ENCODE measurements at regions not wholly inside any gene's neighbourhood (a gene's known extent, or its start where the extent isn't known, plus 50 kb on each side); places are given as distances from the start of the nearest gene placed in this dataset.

DNA sequence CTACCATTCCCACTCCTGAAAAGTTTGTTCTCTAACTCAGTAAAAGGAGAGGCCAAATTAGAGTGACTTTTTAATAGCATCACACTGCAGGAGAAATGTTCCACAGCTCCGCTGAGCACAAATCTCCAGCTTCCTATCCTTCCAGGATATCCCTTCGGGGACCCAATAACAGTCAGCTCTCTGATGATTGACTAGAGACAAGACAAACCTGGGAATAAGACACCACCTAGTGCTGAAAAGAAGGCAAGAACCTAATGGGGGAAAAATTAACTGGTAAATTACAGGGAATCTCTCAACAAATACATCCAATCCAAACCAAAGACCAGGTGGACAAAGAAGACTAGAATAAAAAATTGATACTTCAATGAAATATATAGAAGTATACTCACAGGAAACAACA is 977.1 kb upstream of the SOX11 start:
- Histone ChIP-seq H3K27me3 (ENCODE audit: control insufficient read depth, insufficient read depth, low read length) (no peaks in the 10 kb centered on the region), H3K4me1 (no peaks in the 10 kb centered on the region), H3K27ac (no peak overlapping the region), H3K79me2 (no peaks in the 10 kb centered on the region), H3K4me2 (ENCODE audit: low read length) (no peak overlapping the region), H2AFZ (no peak overlapping the region), H3K36me3 (ENCODE audit: control insufficient read depth, insufficient read depth, low read length) (no peaks in the 10 kb centered on the region), H3K9ac (no peak overlapping the region), H3K9me3 (ENCODE audit: control insufficient read depth, low read length) (no peaks in the 10 kb centered on the region), H3K4me3 (ENCODE audit: low read depth, low read length) (no peak overlapping the region)
- no peak for TF ChIP-seq CTCF (IDR thresholded peaks at IDR 0.05)

DNA sequence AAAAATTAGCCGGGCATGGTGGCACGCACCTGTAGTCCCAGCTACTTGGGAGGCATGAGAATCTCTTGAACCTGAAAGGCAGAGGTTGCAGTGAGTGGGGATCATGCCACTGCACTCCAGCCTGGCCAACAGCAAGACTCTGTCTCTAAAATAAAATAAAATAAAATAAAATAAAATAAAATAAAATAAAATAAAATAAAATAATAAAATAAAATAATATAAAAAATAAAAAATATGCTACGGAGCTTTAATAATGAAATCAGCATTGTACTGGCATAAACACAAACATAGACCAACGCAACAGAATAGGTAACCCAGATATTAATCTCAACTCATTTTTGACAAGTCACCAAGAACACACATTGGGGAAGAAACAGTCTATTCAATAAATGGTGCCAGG is 973.4 kb upstream of the SOX11 start:
- Histone ChIP-seq H2AFZ (no peak overlapping the region), H3K36me3 (ENCODE audit: control insufficient read depth, insufficient read depth, low read length) (no peaks in the 10 kb centered on the region), H3K9ac (no peak overlapping the region), H3K4me2 (ENCODE audit: low read length) (no peak overlapping the region), H3K9me3 (ENCODE audit: control insufficient read depth, low read length) (no peaks in the 10 kb centered on the region), H3K27ac (no peak overlapping the region), H3K4me3 (ENCODE audit: low read depth, low read length) (no peak overlapping the region), H3K27me3 (ENCODE audit: control insufficient read depth, insufficient read depth, low read length) (no peaks in the 10 kb centered on the region), H3K79me2 (no peaks in the 10 kb centered on the region), H3K4me1 (no peaks in the 10 kb centered on the region)
- TF ChIP-seq CTCF (IDR thresholded peaks at IDR 0.05) = no peak

- no peak overlapping the region for H3K27ac ChIP-seq
- no peaks in the 10 kb centered on the region for H3K9me3 ChIP-seq (ENCODE audit: control insufficient read depth, low read length)
- H3K36me3 ChIP-seq (ENCODE audit: control insufficient read depth, insufficient read depth, low read length) = no peaks in the 10 kb centered on the region
- no peaks in the 10 kb centered on the region for H3K79me2 ChIP-seq
- H2AFZ ChIP-seq = no peak overlapping the region
- H3K27me3 ChIP-seq (ENCODE audit: control insufficient read depth, insufficient read depth, low read length) = no peaks in the 10 kb centered on the region
- TF ChIP-seq CTCF (IDR thresholded peaks at IDR 0.05) = no peak
- H3K9ac ChIP-seq = no peak overlapping the region
- H3K4me2 ChIP-seq (ENCODE audit: low read length) = no peak overlapping the region
- no peak overlapping the region for H3K4me3 ChIP-seq (ENCODE audit: low read depth, low read length)
- H3K4me1 ChIP-seq = no peaks in the 10 kb centered on the region
Measured at GRCh38 chr2:4725618-4726017, 966.6 kb upstream of the SOX11 start.

- no peak overlapping the region for H3K4me3 ChIP-seq (ENCODE audit: low read depth, low read length)
- H3K27me3 ChIP-seq (ENCODE audit: control insufficient read depth, insufficient read depth, low read length) = no peaks in the 10 kb centered on the region
- H3K9me3 ChIP-seq (ENCODE audit: control insufficient read depth, low read length) = no peaks in the 10 kb centered on the region
- H3K9ac ChIP-seq = no peak overlapping the region
- no peak overlapping the region for H3K27ac ChIP-seq
- H3K4me2 ChIP-seq (ENCODE audit: low read length) = no peak overlapping the region
- no peaks in the 10 kb centered on the region for H3K79me2 ChIP-seq
- TF ChIP-seq CTCF (IDR thresholded peaks at IDR 0.05) = no peak
- H3K4me1 ChIP-seq = no peaks in the 10 kb centered on the region
- no peak overlapping the region for H2AFZ ChIP-seq
- no peaks in the 10 kb centered on the region for H3K36me3 ChIP-seq (ENCODE audit: control insufficient read depth, insufficient read depth, low read length)
Measured at GRCh38 chr2:4732560-4732959, 959.6 kb upstream of the SOX11 start.

- no peak overlapping the region for H3K27ac ChIP-seq
- no peaks in the 10 kb centered on the region for H3K9me3 ChIP-seq (ENCODE audit: control insufficient read depth, low read length)
- H2AFZ ChIP-seq = no peak overlapping the region
- H3K4me2 ChIP-seq (ENCODE audit: low read length) = no peak overlapping the region
- H3K4me1 ChIP-seq = no peaks in the 10 kb centered on the region
- H3K4me3 ChIP-seq (ENCODE audit: low read depth, low read length) = no peak overlapping the region
- no peaks in the 10 kb centered on the region for H3K27me3 ChIP-seq (ENCODE audit: control insufficient read depth, insufficient read depth, low read length)
- TF ChIP-seq CTCF (IDR thresholded peaks at IDR 0.05) = no peak
- no peaks in the 10 kb centered on the region for H3K36me3 ChIP-seq (ENCODE audit: control insufficient read depth, insufficient read depth, low read length)
- H3K9ac ChIP-seq = no peak overlapping the region
- no peaks in the 10 kb centered on the region for H3K79me2 ChIP-seq
Measured at GRCh38 chr2:4745056-4745991, 946.9 kb upstream of the SOX11 start.

Data from parathyroid adenoma (tissue), 2 donors.